ENCODE measurements at regions not wholly inside any gene's neighbourhood (a gene's known extent, or its start where the extent isn't known, plus 50 kb on each side); places are given as distances from the start of the nearest gene placed in this dataset.

GRCh38 chr13:50714891-50715290, 128.6 kb downstream of the DLEU7 start:
- Histone ChIP-seq H2AFZ (no peak overlapping the region), H3K4me1 (ENCODE audit: insufficient read depth) (peaks cover 18% of the 10 kb centered on the region), H3K9me3 (ENCODE audit: low read depth) (no peaks in the 10 kb centered on the region), H3K9me2 (ENCODE audit: insufficient read depth) (no peaks in the 10 kb centered on the region), H3K27ac (no peak overlapping the region), H4K20me1 (ENCODE audit: insufficient read depth) (no peaks in the 10 kb centered on the region), H3K36me3 (ENCODE audit: low read depth) (no peaks in the 10 kb centered on the region), H3K27me3 (replicated peaks; ENCODE audit: insufficient read depth) (no peaks in the 10 kb centered on the region), H3K4me3 (no peak overlapping the region), H3K4me2 (ENCODE audit: unreplicated experiment) (no peak overlapping the region), H3F3A (ENCODE audit: insufficient read depth) (0 out of 2 replicates have a peak, but pooled peaks cover 7% of the 10 kb centered on the region), H3K9ac (no peak overlapping the region), H3K79me2 (ENCODE audit: insufficient read depth) (no peaks in the 10 kb centered on the region)
- in situ Hi-C loops (cut with MboI), result no loop called here
- no peak for DNase-seq
- TF ChIP-seq EZH2phosphoT487 (IDR thresholded peaks at IDR 0.05; ENCODE audit: insufficient read depth, low read depth), result no peak
- TF ChIP-seq EZH2 (IDR thresholded peaks at IDR 0.05; ENCODE audit: insufficient read depth, poor library complexity, severe bottlenecking), result no peak
- 95 to 96% methylated on average over 12 of the region's 12 CpGs for WGBS, 2 experiments (ENCODE audit: low coverage in 1 of 2, low lambda C conversion rate in 2 of 2, missing lambda C conversion rate in 2 of 2)

DNA sequence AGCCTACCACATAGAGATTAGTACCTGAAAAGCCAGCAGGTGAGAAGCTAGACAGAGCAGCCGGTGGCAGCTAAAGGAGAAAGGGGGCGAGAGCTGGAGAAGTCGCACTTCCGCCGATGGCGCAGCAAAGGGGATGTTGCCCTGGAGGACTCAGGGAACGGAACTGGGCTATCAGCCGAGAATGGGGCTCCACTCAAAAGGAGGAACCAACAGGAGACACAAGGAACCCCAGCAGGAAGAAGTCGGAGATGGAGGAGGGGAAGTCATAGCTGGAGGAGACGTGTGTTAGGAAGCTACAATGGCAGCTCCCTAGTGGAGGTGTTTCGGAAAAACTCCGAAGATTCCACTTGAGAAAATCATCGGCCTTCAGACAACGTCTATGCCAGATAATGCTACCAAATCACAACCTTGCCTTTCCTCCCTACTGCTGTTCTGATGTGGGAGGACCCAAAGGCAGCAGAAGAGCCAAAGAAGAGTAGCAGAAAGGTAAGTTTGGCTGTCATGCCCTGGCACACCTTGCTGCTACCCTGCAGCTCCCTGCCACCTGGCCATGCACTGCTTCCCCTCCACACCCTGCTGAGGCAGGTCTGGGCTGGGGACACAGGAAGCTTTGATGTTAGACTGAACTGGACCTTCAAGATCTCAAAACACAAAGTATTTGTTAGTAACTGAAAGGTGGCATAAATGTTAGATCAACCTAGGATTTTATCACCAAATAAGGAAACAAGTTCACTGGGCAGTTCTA, 127.9 kb downstream of the DLEU7 start:
- no peaks in the 10 kb centered on the region for H3K79me2 ChIP-seq (ENCODE audit: insufficient read depth)
- no peak overlapping the region for H2AFZ ChIP-seq
- no peaks in the 10 kb centered on the region for H3K9me2 ChIP-seq (ENCODE audit: insufficient read depth)
- peaks cover 18% of the 10 kb centered on the region for H3K4me1 ChIP-seq (ENCODE audit: insufficient read depth)
- H3K4me3 ChIP-seq, result no peak overlapping the region
- H3K4me2 ChIP-seq (ENCODE audit: unreplicated experiment), result no peak overlapping the region
- DNase-seq, result no peak
- no peaks in the 10 kb centered on the region for H3K36me3 ChIP-seq (ENCODE audit: low read depth)
- H3K9ac ChIP-seq, result no peak overlapping the region
- no peaks in the 10 kb centered on the region for H3K27me3 ChIP-seq (replicated peaks; ENCODE audit: insufficient read depth)
- no peak for TF ChIP-seq EZH2phosphoT487 (IDR thresholded peaks at IDR 0.05; ENCODE audit: insufficient read depth, low read depth)
- TF ChIP-seq EZH2 (IDR thresholded peaks at IDR 0.05; ENCODE audit: insufficient read depth, poor library complexity, severe bottlenecking), result no peak
- in situ Hi-C loops (cut with MboI), result no loop called here
- H3K27ac ChIP-seq, result no peak overlapping the region
- H4K20me1 ChIP-seq (ENCODE audit: insufficient read depth), result no peaks in the 10 kb centered on the region
- WGBS, 2 experiments (ENCODE audit: low coverage in 1 of 2, low lambda C conversion rate in 2 of 2, missing lambda C conversion rate in 2 of 2), result 95% methylated on average over 12 to 14 of the region's 14 CpGs
- H3F3A ChIP-seq (ENCODE audit: insufficient read depth), result 0 out of 2 replicates have a peak, but pooled peaks cover 7% of the 10 kb centered on the region
- H3K9me3 ChIP-seq (ENCODE audit: low read depth), result no peaks in the 10 kb centered on the region

DNA sequence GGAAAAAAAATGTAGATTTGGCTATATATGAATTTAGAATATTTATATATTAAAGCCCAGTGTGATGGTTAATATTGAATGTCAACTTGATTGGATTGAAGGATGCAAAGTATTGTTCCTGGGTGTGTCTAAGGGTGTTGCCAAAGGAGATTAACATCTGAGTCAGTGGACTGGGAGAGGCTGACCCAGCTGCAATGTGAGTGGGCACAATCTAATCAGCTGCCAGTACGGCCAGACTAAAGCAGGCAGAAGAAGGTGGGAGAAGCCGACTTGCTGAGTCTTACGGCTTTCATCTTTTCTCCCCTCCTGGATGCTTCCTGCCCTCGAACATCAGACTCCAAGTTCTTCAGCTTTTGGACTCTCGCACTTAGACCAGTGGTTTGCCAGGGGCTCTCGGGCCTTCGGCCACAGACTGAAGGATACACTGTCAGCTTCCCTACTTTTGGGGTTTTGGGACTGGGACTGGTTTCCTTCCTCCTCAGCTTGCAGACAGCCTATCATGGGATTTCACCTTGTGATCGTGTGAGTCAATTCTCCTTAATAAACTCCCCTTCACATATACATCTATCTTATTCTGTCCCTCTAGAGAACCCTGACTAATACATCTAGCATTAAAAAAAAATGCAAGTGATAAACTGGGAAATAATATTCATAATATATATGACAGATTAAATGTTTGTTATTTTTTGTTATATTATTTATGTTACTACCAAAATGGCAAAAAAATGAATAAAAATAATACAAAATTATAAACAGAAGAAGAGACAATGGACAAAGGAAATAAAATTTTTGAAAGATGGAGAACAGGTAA, 122.4 kb downstream of the DLEU7 start:
- peak; percentile 19 for DNase-seq
- in situ Hi-C loops (cut with MboI), result no loop called here
- TF ChIP-seq EZH2 (IDR thresholded peaks at IDR 0.05; ENCODE audit: insufficient read depth, poor library complexity, severe bottlenecking) (no peak), EZH2phosphoT487 (IDR thresholded peaks at IDR 0.05; ENCODE audit: insufficient read depth, low read depth) (no peak)
- Histone ChIP-seq H3K4me2 (ENCODE audit: unreplicated experiment) (no peak overlapping the region), H3K36me3 (ENCODE audit: low read depth) (no peaks in the 10 kb centered on the region), H3F3A (ENCODE audit: insufficient read depth) (no peaks in the 10 kb centered on the region), H3K79me2 (ENCODE audit: insufficient read depth) (no peaks in the 10 kb centered on the region), H3K9me2 (ENCODE audit: insufficient read depth) (no peaks in the 10 kb centered on the region; the same call in 1 of the 2 replicates), H2AFZ (no peak overlapping the region), H3K27me3 (replicated peaks; ENCODE audit: insufficient read depth) (no peaks in the 10 kb centered on the region), H3K4me1 (ENCODE audit: insufficient read depth) (no peaks in the 10 kb centered on the region), H4K20me1 (ENCODE audit: insufficient read depth) (no peaks in the 10 kb centered on the region), H3K27ac (no peak overlapping the region), H3K4me3 (no peak overlapping the region), H3K9me3 (ENCODE audit: low read depth) (no peaks in the 10 kb centered on the region), H3K9ac (no peak overlapping the region)
- 83 to 84% methylated on average over 8 of the region's 8 CpGs for WGBS, 2 experiments (ENCODE audit: low coverage in 1 of 2, low lambda C conversion rate in 2 of 2, missing lambda C conversion rate in 2 of 2)

GRCh38 chr13:50721672-50721992, 121.9 kb downstream of the DLEU7 start:
- Histone ChIP-seq H2AFZ (no peak overlapping the region), H4K20me1 (ENCODE audit: insufficient read depth) (no peaks in the 10 kb centered on the region), H3F3A (ENCODE audit: insufficient read depth) (no peaks in the 10 kb centered on the region), H3K27me3 (replicated peaks; ENCODE audit: insufficient read depth) (no peaks in the 10 kb centered on the region), H3K4me1 (ENCODE audit: insufficient read depth) (no peaks in the 10 kb centered on the region), H3K79me2 (ENCODE audit: insufficient read depth) (no peaks in the 10 kb centered on the region), H3K4me2 (ENCODE audit: unreplicated experiment) (no peak overlapping the region), H3K4me3 (no peak overlapping the region), H3K36me3 (ENCODE audit: low read depth) (no peaks in the 10 kb centered on the region), H3K9ac (no peak overlapping the region), H3K27ac (no peak overlapping the region), H3K9me2 (ENCODE audit: insufficient read depth) (no peaks in the 10 kb centered on the region; the same call in 1 of the 2 replicates), H3K9me3 (ENCODE audit: low read depth) (no peaks in the 10 kb centered on the region)
- no peak for DNase-seq
- WGBS, 2 experiments (ENCODE audit: low coverage in 1 of 2, low lambda C conversion rate in 2 of 2, missing lambda C conversion rate in 2 of 2), result 97 to 100% methylated on average over 1 of the region's 1 CpG
- TF ChIP-seq EZH2 (IDR thresholded peaks at IDR 0.05; ENCODE audit: insufficient read depth, poor library complexity, severe bottlenecking) (no peak), EZH2phosphoT487 (IDR thresholded peaks at IDR 0.05; ENCODE audit: insufficient read depth, low read depth) (no peak)
- in situ Hi-C loops (cut with MboI), result no loop called here

Measured in GM23248 (cell line).